GM12875 (cell line): ENCODE measurements at regions not wholly inside any gene's neighbourhood (a gene's known extent, or its start where the extent isn't known, plus 50 kb on each side); places are given as distances from the start of the nearest gene placed in this dataset.

Experiments
- H3K4me3 ChIP-seq: one replicate; pipeline ENCODE4 v1.5.1; 2011; ENCODE audit warnings: low read depth, low read length, control low read depth
- CTCF ChIP-seq: IDR thresholded peaks from 2 replicates; pipeline ENCODE4 v1.5.1; 2011; ENCODE audit warnings: low read depth, mild to moderate bottlenecking, control low read depth, inconsistent platforms, low read length, moderate library complexity, borderline replicate concordance; ENCODE audit not compliant: insufficient read depth

DNA sequence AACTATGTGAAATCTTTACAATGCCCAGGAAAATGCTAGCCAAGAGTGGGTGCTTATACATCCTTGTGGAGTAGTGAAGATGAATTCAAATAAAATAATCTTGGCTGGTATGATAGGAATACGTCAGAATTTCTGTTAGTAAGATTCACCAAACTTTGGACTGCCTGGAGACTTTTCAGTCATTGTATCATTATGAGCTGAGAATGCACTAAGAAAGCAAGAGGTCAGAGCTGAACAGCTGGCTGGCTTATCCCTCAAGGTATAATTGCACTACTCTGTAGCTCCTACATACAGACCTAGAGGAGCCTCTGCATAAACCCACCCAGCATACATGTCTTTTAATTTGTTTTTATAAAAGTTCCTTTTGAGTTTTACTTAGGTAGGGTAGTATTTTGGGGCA lies 568.5 kb upstream of the RIOK2 start:
- TF ChIP-seq CTCF: no peak
- no peak overlapping the region for H3K4me3 ChIP-seq

- TF ChIP-seq CTCF: no peak
- no peak overlapping the region for H3K4me3 ChIP-seq
Observed at GRCh38 chr5:97752871-97753270, 569.8 kb upstream of the RIOK2 start.

GRCh38 chr5:97762483-97762882 lies 579.4 kb upstream of the RIOK2 start:
- no peak for TF ChIP-seq CTCF
- H3K4me3 ChIP-seq: no peak overlapping the region

- TF ChIP-seq CTCF: no peak
- no peak overlapping the region for H3K4me3 ChIP-seq
Observed at GRCh38 chr5:97764700-97765099, 581.7 kb upstream of the RIOK2 start.

- no peak overlapping the region for H3K4me3 ChIP-seq
- TF ChIP-seq CTCF: no peak
Observed at GRCh38 chr5:97778451-97778850, 595.4 kb upstream of the RIOK2 start.

- H3K4me3 ChIP-seq: no peak overlapping the region
- no peak for TF ChIP-seq CTCF
Observed at GRCh38 chr5:97788369-97788768, 605.3 kb upstream of the RIOK2 start.

DNA sequence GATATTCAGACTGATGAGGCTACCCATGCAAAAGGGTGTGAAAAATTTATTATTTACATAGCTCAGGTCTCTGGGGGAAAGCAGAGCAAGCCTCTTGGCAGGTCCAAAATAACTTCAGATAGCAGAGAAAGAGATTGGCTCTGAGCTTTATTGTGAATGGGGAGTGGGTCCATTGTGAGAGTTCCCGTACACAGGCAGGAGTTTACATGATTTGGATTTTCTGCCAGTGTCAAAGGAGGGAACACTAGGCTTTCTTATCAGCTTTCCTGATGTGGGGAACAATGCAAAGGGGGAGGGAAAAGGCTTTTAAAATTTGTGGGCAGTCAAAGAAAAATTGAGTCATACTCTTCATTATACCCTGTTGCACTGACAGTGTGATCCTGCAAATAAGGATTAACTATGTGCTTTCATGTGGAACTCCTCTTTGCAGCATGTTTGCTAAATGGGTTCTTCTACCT lies 615.0 kb upstream of the RIOK2 start:
- TF ChIP-seq CTCF: no peak
- no peak overlapping the region for H3K4me3 ChIP-seq
